ENCODE measurements at regions not wholly inside any gene's neighbourhood (a gene's known extent, or its start where the extent isn't known, plus 50 kb on each side); places are given as distances from the start of the nearest gene placed in this dataset.
"Not testable (repeated sequence)": the region's sequence is repeated elsewhere in the genome, so short reads cannot be mapped to it uniquely, and the experiment has no call there.

- not testable (repeated sequence) for DNase-seq
These were observed 52.0 kb upstream of the PRSS16 start for GRCh38 chr6:27195547-27195946.
